LHCN-M2 (cell line): ENCODE measurements at regions not wholly inside any gene's neighbourhood (a gene's known extent, or its start where the extent isn't known, plus 50 kb on each side); places are given as distances from the start of the nearest gene placed in this dataset.
A peak's percentile ranks its signal among the peaks of the same experiment; 100 is the strongest.

Experiments used
- DNase-seq: peaks from one replicate; pipeline ENCODE4 v3.0.0-alpha.2; 2012; ENCODE audit warnings: low read depth

GRCh38 chr9:7305677-7306076, 493.9 kb downstream of the DMAC1 start:
- no peak for DNase-seq

GRCh38 chr9:7304627-7304995, 495.0 kb downstream of the DMAC1 start:
- no peak for DNase-seq

GRCh38 chr9:7303907-7304626, 495.5 kb downstream of the DMAC1 start:
- no peak for DNase-seq

GRCh38 chr9:7300484-7300883, 499.1 kb downstream of the DMAC1 start:
- DNase-seq = no peak

- no peak for DNase-seq
Measured at GRCh38 chr9:7298123-7298522, 501.5 kb downstream of the DMAC1 start.

GRCh38 chr9:7297521-7297920, 502.1 kb downstream of the DMAC1 start:
- peak; percentile 52 for DNase-seq

GRCh38 chr9:7293091-7293490, 506.5 kb downstream of the DMAC1 start:
- peak; percentile 22 for DNase-seq

GRCh38 chr9:7289773-7290172, 509.8 kb downstream of the DMAC1 start:
- no peak for DNase-seq

GRCh38 chr9:7287986-7288385, 511.6 kb downstream of the DMAC1 start:
- DNase-seq = no peak

GRCh38 chr9:7287065-7287464, 512.5 kb downstream of the DMAC1 start:
- DNase-seq = no peak

- DNase-seq = no peak
Measured at GRCh38 chr9:7286101-7286500, 513.5 kb downstream of the DMAC1 start.

- DNase-seq = no peak
Measured at GRCh38 chr9:7285199-7285598, 514.4 kb downstream of the DMAC1 start.

GRCh38 chr9:7284517-7284916, 515.1 kb downstream of the DMAC1 start:
- DNase-seq = no peak

- DNase-seq = no peak
Measured at GRCh38 chr9:7284117-7284516, 515.5 kb downstream of the DMAC1 start.

GRCh38 chr9:7273575-7273974, 515.8 kb downstream of the KDM4C start:
- peak; percentile 25 for DNase-seq

GRCh38 chr9:7266911-7267595, 509.3 kb downstream of the KDM4C start:
- no peak for DNase-seq

- DNase-seq = no peak
Measured at GRCh38 chr9:7265181-7265580, 507.4 kb downstream of the KDM4C start.

GRCh38 chr9:7259544-7260241, 501.9 kb downstream of the KDM4C start:
- no peak for DNase-seq

- DNase-seq = no peak
Measured at GRCh38 chr9:7258688-7259396, 501.1 kb downstream of the KDM4C start.

- no peak for DNase-seq
Measured at GRCh38 chr9:7246917-7247522, 489.2 kb downstream of the KDM4C start.

- no peak for DNase-seq
Measured at GRCh38 chr9:7245976-7246580, 488.3 kb downstream of the KDM4C start.
